GM20431 (cell line): ENCODE measurements at regions not wholly inside any gene's neighbourhood (a gene's known extent, or its start where the extent isn't known, plus 50 kb on each side); places are given as distances from the start of the nearest gene placed in this dataset.

Experiments used
- in situ Hi-C: fragments of 300-500 bp; cut with MseI, MboI; formaldehyde crosslinking; loops from one replicate; pipeline ENCODE4 v1.15.0; 2020; ENCODE audit warnings: low sequenced_read_pairs; ENCODE audit not compliant: unreplicated experiment

GRCh38 chr12:93185369-93185741 lies 192.4 kb upstream of the NUDT4 start:
- in situ Hi-C loops: no loop called here

- in situ Hi-C loops: no loop called here
Measured at GRCh38 chr12:93186131-93186530, 191.6 kb upstream of the NUDT4 start.

DNA sequence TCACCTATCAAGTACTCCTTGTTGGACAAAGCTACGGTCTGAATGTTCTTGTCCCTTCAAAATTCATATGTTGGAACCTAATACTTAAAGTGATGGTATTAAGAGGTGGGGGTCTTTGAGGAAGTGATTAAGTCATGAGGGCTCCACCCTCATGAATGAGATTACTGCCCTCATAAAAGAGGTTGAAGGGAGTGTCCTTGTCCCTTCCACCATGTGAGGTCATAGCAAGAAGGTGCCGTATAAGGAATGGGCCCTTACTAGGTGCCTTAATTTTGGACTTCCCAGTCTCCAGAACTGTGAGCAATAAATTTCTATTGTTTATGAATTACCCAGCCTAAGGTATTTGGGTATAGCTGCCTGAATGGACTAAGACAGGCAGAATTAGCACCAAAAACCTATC lies 191.1 kb upstream of the NUDT4 start:
- in situ Hi-C loops: no loop called here

DNA sequence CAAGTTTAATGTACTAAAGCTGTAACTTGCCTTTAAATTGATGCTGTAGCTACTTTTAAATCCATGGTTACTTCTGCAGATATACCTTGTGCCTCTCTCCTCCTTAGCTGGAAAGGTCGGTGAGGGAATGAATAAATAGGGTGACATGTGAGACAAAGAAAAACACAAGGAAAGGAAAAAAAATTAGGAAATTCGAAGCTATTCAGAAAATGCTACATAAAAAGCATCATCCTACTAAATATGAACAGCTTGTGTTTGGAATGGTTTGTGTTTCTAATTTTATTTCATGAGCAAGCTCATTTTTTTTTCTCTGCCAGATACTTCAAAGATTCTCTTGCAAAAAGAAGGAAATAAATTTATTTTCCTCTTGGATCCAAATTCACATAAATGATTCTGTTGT lies 186.3 kb upstream of the NUDT4 start:
- in situ Hi-C loops: no loop called here

- in situ Hi-C loops: no loop called here
Measured at GRCh38 chr12:93191956-93192355, 185.8 kb upstream of the NUDT4 start.

GRCh38 chr12:93192878-93193277 lies 184.8 kb upstream of the NUDT4 start:
- in situ Hi-C loops: no loop called here

DNA sequence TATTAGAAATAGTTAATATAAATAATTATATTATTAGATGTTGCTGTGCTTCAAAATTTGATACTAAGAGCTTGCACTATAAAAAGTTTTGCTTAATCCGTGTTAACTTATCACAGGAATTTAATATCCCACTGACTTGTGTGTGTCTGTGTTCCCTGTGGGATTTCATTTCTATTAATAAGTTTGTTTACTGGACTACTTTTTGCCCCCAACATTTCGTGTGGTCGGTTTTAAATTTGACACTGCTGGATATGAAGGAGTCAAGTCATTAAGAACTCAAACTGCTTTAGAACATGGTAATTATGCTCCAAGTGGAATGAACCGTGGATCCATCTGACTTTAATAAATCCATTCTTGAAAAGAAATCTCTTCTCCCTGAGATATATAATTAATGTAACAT lies 182.2 kb upstream of the NUDT4 start:
- in situ Hi-C loops: no loop called here

DNA sequence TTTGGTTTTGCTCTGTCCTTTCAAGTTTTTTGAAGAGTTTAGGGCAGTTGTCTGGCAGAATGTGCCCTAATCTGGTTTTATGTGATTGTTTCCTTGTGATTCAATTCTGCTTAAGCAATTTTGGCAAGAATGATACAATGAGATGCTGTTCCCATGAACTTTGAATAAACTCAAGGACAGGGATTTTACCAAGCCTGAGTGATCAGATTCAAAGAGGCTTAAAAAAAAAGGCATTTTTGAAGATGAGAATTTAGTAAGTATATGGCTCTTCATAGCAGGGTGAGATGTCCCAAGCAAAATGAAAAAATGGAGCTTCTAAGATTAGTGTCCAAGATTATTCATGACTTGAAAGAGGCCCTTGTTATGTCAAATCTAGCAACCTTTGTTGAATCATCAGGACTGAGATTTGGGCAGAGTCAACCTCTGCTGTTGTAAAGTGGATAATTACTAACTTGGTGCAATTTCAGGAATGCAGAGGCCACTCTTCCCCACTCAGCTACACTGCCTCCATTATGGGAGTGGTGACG lies 180.6 kb upstream of the NUDT4 start:
- in situ Hi-C loops: no loop called here

DNA sequence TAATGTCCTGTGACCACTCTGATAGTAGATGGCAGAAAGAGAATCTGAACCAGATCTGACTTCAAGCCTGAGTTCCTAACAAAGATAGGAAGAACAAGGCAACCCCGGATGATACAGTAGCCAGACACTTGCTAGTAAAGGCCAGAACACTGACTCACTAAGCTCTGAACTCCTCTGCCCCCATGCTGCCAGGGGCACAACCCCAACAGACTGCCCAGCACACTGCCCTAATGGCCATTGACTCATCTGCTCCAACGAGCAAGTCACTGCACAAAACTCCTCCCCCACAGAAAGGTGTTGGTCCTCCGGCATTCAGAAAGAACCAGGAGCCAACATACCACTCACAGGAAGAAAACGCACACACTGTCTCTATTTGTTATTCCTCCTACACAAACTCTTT lies 179.6 kb upstream of the NUDT4 start:
- in situ Hi-C loops: no loop called here

DNA sequence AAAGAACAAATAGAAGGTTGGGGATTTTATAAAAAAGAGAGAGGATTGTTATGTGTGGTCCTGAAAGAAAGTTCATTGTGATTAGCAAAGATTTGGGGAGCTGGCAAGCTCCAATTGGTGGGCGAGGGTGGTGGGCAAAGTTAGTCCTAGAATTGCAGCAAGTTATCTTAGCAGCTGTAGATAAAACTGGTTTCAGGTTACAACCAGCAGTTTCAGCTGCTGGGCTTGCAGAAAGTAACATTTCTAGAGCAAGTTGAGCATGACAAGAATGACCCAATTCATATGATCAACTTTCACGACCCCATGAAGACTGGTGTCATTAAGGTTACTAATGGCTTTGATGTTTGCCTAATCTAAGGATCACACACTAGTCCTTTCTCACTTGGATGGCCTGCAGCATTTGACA lies 177.9 kb upstream of the NUDT4 start:
- in situ Hi-C loops: no loop called here

GRCh38 chr12:93200291-93200917 lies 177.3 kb upstream of the NUDT4 start:
- in situ Hi-C loops: no loop called here

GRCh38 chr12:93201990-93202389 lies 175.7 kb upstream of the NUDT4 start:
- in situ Hi-C loops: no loop called here

DNA sequence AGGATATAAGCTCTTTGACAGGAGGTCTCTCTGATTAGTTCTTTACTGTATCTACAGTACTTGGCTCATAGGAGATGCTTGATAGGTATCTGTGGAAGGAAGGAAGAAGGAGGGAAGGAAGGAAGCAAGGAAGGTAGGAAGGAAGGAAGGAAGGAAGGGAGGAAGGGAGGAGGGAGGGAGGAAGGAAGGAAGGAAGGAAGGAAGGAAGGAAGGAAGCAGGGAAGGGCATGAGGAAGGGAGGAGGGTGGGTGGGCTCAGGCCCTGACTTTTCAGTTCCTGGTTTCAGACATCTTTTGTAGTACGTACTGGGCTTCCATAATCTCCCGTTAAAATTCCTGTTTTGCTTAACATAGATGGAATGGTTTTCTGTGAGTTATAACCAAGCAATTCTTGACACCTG lies 175.0 kb upstream of the NUDT4 start:
- in situ Hi-C loops: no loop called here

DNA sequence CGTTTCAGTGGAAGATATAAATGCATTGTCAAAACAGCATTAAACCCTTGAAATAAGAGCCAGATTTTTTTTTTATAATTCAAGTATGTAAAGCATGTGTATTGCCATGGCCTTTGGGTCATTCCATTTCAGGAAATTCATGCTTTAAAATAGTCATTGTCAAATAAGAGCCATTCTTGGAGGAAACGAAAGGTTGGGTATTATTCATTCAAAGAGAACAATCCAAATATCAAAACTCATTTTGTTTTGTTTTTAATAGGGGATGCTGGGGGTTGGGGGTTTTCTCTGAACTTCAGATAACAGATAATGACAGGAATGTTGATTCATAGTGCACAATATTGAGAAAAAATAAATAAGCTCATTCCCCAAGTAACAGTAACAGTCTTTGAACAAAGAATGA lies 174.4 kb upstream of the NUDT4 start:
- in situ Hi-C loops: no loop called here

- in situ Hi-C loops: no loop called here
Measured at GRCh38 chr12:93204896-93205295, 172.8 kb upstream of the NUDT4 start.

DNA sequence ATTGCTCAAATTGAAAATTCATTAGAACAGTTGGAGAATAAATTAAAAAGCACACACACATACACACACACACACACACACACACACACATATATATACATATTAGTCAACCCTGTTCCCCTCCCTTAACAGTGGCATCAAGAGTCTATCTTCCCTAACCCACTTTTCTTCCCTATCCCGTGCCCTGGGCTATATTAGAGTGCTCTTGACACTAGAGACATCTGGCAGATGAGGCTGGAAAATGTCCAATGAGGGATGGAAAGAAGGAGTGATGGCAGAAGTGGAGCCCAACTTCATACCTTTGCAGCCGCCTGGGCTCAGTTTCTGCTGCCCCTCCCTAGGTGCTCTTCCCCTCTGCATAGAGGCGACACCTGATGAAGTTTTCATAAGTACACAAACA lies 172.4 kb upstream of the NUDT4 start:
- in situ Hi-C loops: no loop called here

- in situ Hi-C loops: no loop called here
Measured at GRCh38 chr12:93208011-93208410, 169.7 kb upstream of the NUDT4 start.

DNA sequence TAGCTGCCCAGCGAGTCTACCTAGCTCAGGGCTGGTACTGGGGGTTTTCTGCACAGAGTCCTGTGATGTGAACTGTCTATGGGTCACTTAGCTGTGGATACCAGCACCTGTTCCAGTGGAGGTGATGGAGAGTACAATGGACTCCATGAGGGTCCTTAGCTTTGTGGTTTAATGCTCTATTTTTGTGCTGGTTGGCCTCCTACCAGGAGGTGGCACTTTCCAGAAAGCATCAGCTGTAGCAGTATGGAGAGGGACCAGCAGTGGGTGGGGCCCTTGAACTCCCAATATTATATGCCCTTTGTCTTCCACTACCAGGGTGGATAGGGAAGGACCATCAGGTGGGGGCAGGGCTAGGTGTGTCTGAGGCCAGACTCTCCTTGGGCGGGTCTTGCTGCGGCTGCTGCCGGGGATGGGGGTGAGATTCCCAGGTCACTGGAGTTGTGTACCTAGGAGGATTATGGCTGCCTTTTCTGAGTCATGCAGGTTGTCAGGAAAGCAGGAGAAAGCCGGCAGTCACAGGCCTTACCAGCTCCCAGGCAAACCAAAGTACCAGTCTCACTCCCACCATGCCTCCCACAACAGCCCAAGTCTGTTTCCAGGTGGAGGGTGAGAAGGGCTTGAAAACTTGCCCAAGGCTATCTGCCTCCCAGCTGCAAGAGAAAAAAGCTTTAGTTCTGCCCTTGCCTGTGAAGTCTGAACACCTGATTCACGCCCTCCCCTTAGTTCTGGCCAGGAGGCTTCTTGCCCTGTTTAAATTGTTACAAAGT lies 163.0 kb upstream of the NUDT4 start:
- in situ Hi-C loops: no loop called here

GRCh38 chr12:93215290-93215678 lies 162.4 kb upstream of the NUDT4 start:
- in situ Hi-C loops: no loop called here

DNA sequence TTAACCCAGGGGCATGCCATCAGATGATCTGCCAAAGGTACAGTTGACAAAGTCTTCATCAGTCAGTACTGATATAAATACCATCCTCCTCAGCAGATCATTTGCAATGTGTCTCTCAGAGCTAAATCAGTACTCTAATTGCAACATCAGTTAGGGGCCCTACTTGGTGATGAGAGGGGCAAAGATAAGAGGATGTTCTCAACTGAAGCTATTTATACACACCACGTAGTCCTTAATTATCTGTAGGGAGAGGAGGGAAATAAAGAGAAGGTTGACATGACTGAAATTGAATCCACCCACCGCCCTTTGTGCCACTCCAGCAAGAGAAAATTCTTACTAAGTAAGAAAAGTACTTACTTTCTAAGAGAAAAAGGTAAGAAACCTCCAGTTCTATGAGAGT lies 157.8 kb upstream of the NUDT4 start:
- in situ Hi-C loops: no loop called here

GRCh38 chr12:93221841-93222240 lies 155.9 kb upstream of the NUDT4 start:
- in situ Hi-C loops: no loop called here
